H1 (cell line): ENCODE measurements at regions not wholly inside any gene's neighbourhood (a gene's known extent, or its start where the extent isn't known, plus 50 kb on each side); places are given as distances from the start of the nearest gene placed in this dataset.

Experiments used
- CBX5 ChIP-seq: fragments of 300-800, 300-1000 bp; sonication (generic); IDR thresholded peaks from 2 replicates; pipeline ENCODE4 v1.7.1; 2016; ENCODE audit warnings: antibody characterized with exemption, low read length, low read depth
- CHD2 ChIP-seq: IDR thresholded peaks from 2 replicates; pipeline ENCODE4 v1.6.1; 2012; ENCODE audit warnings: low read length, improper control_type of control experiment
- CTCF ChIP-seq, 3 experiments: IDR thresholded peaks; 1 replicate in 2 of 3; 2 replicates in 1 of 3; pipeline versions ENCODE4 v1.5.1 to v1.6.1; 2011; ENCODE audit warnings: low read length in 3 of 3, mild to moderate bottlenecking in 3 of 3, inconsistent platforms in 2 of 3, low read depth in 1 of 3, moderate library complexity in 1 of 3; ENCODE audit not compliant: insufficient read depth in 1 of 3; ENCODE audit errors: control extremely low read depth in 1 of 3
- EP300 ChIP-seq, 2 experiments: IDR thresholded peaks; 1 replicate in 1 of 2; 2 replicates in 1 of 2; pipeline ENCODE4 v1.6.1; 2011 to 2012; ENCODE audit warnings: low read depth in 2 of 2, low read length in 2 of 2, mild to moderate bottlenecking in 2 of 2, borderline replicate concordance in 1 of 2, inconsistent platforms in 1 of 2, moderate library complexity in 1 of 2
- POLR2AphosphoS5 ChIP-seq: IDR thresholded peaks from 2 replicates; pipeline ENCODE4 v1.6.1; 2011; ENCODE audit warnings: low read depth, low read length

GRCh38 chr9:18167733-18168132 lies 306.2 kb upstream of the ADAMTSL1 start:
- TF ChIP-seq EP300 (IDR thresholded peaks at IDR 0.05; ENCODE audit: borderline replicate concordance in 1 of 2, low read depth in 2 of 2, low read length in 2 of 2) = no peak
- no peak for TF ChIP-seq CHD2
- no peak for TF ChIP-seq CBX5
- TF ChIP-seq POLR2AphosphoS5 = no peak
- TF ChIP-seq CTCF (IDR thresholded peaks at IDR 0.05; ENCODE audit: control extremely low read depth in 1 of 3, insufficient read depth in 1 of 3, low read depth in 1 of 3, low read length in 3 of 3) = no peak
